ENCODE measurements at regions not wholly inside any gene's neighbourhood (a gene's known extent, or its start where the extent isn't known, plus 50 kb on each side); places are given as distances from the start of the nearest gene placed in this dataset.
"Not testable (repeated sequence)": the region's sequence is repeated elsewhere in the genome, so short reads cannot be mapped to it uniquely, and the experiment has no call there.

DNA sequence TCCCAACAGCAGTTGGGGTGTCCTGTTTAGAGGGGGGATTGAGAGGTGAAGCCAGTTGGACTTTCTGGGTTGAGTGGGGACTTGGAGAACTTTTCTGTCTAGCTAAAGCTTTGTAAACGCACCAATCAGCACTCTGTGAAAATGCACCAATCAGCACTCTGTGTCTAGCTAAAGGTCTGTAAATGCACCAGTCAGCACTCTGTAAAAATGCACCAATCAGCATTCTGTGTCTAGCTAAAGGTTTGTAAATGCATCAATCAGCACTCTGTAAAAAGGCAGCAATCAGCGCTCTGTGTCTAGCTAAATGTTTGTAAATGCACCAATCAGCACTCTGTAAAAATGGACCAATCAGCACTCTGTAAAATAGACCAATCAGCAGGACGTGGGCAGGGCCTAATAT is 568.6 kb upstream of the PTBP2 start:
- ATAC-seq; intact Hi-C loops (cut with DNase I, micrococcal nuclease); DNase-seq: not testable (repeated sequence)

DNA sequence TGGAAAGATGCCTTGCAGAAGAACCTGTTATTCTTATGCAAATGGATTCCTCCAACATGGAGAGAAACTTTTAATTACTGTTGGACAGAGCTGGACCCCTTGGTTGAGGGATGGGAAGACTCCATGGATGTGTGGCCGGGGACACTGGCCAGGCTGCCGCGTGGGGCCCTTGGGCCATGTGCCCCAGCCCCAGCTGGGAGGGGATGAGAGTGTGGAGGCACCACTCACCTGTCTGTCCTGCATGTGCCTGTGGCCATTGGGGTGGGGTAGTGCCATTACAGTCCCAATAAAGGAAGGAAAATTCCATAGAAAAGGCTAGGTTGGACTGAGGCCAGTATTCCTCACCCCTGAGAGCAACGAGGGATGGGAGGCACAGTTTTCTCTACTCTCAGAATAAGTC is 564.5 kb upstream of the PTBP2 start:
- ATAC-seq = no peak
- no peak for DNase-seq
- intact Hi-C loops (cut with DNase I, micrococcal nuclease) = no loop called here

DNA sequence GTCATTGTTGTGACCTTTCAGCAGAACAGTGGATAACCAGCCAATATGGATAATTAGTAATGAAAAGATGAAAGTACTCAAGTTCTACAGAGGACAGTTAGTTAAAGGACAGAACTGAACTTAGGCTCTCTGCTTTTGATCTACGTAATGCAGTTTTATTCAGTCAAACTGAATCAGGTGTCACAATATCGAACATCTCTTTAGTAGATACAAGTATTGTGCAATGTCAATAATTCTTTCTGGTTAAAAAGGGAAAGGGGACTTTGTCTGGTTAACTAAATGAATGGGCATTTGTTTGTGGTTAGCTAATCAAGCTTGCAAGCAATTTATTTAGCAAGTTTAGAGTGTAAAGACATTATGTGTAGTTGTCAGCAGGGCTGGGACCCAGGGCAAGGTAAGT is 562.2 kb upstream of the PTBP2 start:
- DNase-seq = no peak
- no peak for ATAC-seq
- intact Hi-C loops (cut with DNase I, micrococcal nuclease) = no loop called here

- no peak for ATAC-seq
- intact Hi-C loops (cut with DNase I, micrococcal nuclease) = no loop called here
- no peak for DNase-seq
Measured at GRCh38 chr1:96164053-96164452, 557.5 kb upstream of the PTBP2 start.

GRCh38 chr1:96178053-96178452 is 543.5 kb upstream of the PTBP2 start:
- ATAC-seq (no peak), DNase-seq (no peak)
- intact Hi-C loops (cut with DNase I, micrococcal nuclease) = no loop called here

GRCh38 chr1:96183485-96183884 is 538.1 kb upstream of the PTBP2 start:
- intact Hi-C loops (cut with DNase I, micrococcal nuclease) = no loop called here
- DNase-seq (no peak), ATAC-seq (no peak)

- ATAC-seq (no peak), DNase-seq (no peak)
- intact Hi-C loops (cut with DNase I, micrococcal nuclease) = no loop called here
Measured at GRCh38 chr1:96183928-96184327, 537.7 kb upstream of the PTBP2 start.

DNA sequence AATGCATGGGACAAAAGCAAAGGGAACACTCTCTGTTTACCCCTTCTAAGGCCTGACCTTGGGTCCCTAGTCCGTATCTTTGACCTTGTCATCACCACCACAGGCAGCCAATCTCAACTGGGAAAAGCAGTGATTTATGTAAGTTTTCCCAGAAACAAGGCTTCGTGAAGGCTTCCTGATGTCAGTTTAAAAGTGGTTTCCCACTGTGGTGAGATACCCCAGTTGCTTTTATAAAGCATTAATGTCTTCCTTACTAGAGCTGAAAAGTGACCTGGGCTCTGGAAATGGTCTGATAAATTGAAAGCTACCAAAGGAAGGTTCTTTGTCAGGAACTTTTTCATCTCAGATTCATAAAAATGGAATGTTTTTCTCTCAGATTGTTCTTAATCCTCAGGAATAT is 536.4 kb upstream of the PTBP2 start:
- ATAC-seq (no peak), DNase-seq (no peak)
- intact Hi-C loops (cut with DNase I, micrococcal nuclease) = no loop called here

GRCh38 chr1:96187020-96187419 is 534.6 kb upstream of the PTBP2 start:
- no peak for ATAC-seq
- DNase-seq = no peak
- intact Hi-C loops (cut with DNase I, micrococcal nuclease) = no loop called here

GRCh38 chr1:96191165-96191564 is 530.4 kb upstream of the PTBP2 start:
- ATAC-seq (no peak), DNase-seq (no peak)
- intact Hi-C loops (cut with DNase I, micrococcal nuclease) = no loop called here

DNA sequence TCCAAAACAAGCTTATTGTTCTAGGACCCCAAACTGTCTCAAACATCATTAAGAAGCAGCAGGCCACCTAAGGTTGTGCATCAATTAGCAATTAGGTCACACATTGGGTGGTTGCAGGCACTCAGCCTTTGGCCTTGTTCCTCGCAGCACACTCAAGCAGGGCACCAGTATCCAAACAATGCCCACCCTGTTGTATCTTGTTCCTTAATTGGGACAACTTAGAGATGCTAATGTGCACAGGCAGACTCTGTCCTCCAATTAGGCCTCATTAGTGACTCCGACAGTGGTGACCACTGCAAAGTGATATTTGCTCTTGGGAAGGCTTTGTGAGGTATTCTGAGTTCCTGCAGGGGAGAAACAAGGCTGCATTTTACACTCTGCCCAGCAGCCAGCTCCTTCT is 515.1 kb upstream of the PTBP2 start:
- intact Hi-C loops (cut with DNase I, micrococcal nuclease) = no loop called here
- DNase-seq = no peak
- ATAC-seq = no peak

- no peak for DNase-seq
- ATAC-seq = no peak
- intact Hi-C loops (cut with DNase I, micrococcal nuclease) = no loop called here
Measured at GRCh38 chr1:96207936-96208335, 513.6 kb upstream of the PTBP2 start.

- DNase-seq (no peak), ATAC-seq (no peak)
- intact Hi-C loops (cut with DNase I, micrococcal nuclease) = no loop called here
Measured at GRCh38 chr1:96208428-96208827, 513.2 kb upstream of the PTBP2 start.

DNA sequence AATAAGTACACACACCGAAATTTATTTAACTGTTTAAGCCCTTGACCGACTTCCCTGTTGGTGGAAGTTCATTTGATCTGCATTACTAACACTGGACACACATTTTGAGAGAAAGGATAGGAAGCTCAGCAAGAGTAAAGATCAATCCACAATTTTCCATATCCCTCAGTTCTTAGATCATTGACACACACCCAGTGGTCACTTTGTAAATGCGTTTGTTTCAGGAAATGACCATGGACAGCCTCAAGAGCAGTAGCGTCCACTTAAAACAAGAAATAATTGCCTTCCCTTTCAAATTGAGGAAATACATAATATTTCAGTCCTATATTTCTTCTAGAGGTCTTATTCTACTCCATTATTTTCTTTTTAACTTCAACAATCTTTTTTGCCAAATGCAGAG is 511.5 kb upstream of the PTBP2 start:
- intact Hi-C loops (cut with DNase I, micrococcal nuclease) = no loop called here
- no peak for DNase-seq
- ATAC-seq = no peak

DNA sequence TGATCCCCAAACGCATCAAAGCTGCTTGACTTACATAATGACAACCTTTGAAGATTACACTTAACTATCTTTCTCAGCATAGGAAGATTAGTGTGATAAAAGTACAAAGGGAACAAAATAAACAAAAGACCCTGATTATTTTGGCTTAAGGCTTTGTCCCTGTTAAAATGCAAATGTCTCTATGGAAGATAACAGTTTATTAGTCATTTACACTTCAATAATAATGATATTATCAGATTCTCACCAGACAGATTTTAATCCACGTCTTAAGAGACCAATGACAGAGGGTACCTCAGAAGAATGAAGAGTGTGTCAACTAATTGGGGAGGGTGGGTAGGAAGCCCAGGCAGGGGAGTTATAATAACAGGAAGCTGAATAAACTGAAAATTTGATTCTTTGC is 510.4 kb upstream of the PTBP2 start:
- intact Hi-C loops (cut with DNase I, micrococcal nuclease) = no loop called here

GRCh38 chr1:96214982-96215381 is 506.6 kb upstream of the PTBP2 start:
- intact Hi-C loops (cut with DNase I, micrococcal nuclease) = no loop called here
- no peak for DNase-seq
- no peak for ATAC-seq

More for the DNA sequence above, 510.4 kb upstream of the PTBP2 start:
- no peak for ATAC-seq
- DNase-seq = no peak

DNA sequence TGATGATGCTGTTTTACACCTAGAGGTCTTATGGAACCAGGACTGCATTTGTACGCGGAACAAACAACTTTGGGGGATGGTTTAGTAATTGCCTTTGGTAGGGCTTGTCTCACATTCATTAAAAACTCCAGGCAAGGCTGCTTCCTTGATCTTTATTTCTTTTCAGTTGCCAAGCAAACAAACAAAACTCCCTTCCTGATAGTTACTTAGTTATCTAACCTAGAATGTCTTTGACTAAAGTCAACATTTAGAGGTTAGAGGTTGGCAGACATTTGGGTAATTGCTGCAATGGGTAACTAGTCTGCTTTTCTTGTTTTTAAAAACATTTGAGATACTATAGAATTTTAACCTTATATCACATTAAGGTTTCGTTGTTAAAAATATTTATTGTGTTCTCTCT is 500.9 kb upstream of the PTBP2 start:
- DNase-seq (no peak), ATAC-seq (no peak)
- intact Hi-C loops (cut with DNase I, micrococcal nuclease) = no loop called here

GRCh38 chr1:96222701-96223100 is 498.9 kb upstream of the PTBP2 start:
- intact Hi-C loops (cut with DNase I, micrococcal nuclease) = no loop called here
- DNase-seq (no peak), ATAC-seq (no peak)

- ATAC-seq; intact Hi-C loops (cut with DNase I, micrococcal nuclease); DNase-seq: not testable (repeated sequence)
Measured at GRCh38 chr1:96224229-96224628, 497.4 kb upstream of the PTBP2 start.

GRCh38 chr1:96233422-96233821 is 488.2 kb upstream of the PTBP2 start:
- intact Hi-C loops (cut with DNase I, micrococcal nuclease) = no loop called here
- DNase-seq (no peak), ATAC-seq (no peak)

DNA sequence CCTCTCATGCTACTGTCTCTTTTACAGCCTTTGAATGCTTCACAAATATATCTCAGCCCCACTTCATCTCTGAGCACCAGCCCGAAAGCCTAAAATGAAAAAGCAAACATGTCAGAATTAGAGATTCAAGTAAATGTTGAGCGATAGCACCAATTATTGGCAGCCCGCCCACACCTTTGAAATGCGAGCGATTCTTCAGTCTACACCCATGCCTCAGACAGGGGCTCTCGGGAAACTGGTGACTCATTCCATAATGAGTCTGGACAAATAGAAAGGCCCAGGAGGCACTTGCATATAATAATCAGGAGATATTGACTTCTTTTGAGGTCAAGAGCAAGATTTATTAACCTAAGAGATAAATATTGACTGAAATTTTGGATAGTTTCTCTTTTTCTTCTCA is 487.3 kb upstream of the PTBP2 start:
- intact Hi-C loops (cut with DNase I, micrococcal nuclease) = no loop called here
- no peak for DNase-seq
- ATAC-seq = no peak

GRCh38 chr1:96236156-96236739 is 485.3 kb upstream of the PTBP2 start:
- DNase-seq (peak in 1 of 2 donors; percentile 9), ATAC-seq (no peak)
- intact Hi-C loops (cut with DNase I, micrococcal nuclease) = no loop called here

All from left colon (tissue), 2 donors.